ENCODE measurements at regions not wholly inside any gene's neighbourhood (a gene's known extent, or its start where the extent isn't known, plus 50 kb on each side); places are given as distances from the start of the nearest gene placed in this dataset.
A peak's percentile ranks its signal among the peaks of the same experiment; 100 is the strongest.

DNA sequence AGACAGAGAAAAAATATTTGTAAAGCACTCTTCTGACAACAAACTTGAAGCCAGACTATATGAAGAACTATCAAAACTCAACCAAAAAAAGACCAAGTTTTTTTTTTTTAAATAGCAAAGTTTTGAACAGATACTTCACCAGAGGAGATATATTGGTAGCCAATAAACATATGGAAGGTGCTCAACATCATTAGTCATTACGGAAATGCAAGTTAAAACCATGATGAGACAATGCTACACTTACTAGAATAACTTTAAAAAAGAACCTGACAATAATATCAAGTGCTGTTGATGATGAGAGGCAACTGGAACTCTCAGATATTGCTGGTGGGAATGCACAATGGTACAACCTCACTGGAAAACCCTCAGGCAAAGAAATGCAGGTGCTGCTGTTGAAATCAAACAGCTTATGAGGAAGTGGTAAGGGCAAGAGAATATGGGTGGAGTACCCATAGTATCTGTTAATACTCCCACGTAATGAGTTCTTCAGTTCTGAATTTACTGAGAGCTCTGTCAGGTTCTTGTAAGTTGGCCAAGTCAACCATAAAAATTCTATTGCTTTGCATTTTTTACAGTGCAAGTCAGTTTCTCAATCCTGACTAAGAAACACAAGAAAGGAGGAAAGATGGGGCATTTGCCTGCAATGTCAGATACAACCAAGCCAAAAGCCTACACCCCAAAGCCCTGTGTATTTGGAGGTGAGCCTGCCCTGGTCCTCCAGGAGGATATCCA lies 87.3 kb upstream of the GNAQ start:
- TF ChIP-seq, protein P1, sequence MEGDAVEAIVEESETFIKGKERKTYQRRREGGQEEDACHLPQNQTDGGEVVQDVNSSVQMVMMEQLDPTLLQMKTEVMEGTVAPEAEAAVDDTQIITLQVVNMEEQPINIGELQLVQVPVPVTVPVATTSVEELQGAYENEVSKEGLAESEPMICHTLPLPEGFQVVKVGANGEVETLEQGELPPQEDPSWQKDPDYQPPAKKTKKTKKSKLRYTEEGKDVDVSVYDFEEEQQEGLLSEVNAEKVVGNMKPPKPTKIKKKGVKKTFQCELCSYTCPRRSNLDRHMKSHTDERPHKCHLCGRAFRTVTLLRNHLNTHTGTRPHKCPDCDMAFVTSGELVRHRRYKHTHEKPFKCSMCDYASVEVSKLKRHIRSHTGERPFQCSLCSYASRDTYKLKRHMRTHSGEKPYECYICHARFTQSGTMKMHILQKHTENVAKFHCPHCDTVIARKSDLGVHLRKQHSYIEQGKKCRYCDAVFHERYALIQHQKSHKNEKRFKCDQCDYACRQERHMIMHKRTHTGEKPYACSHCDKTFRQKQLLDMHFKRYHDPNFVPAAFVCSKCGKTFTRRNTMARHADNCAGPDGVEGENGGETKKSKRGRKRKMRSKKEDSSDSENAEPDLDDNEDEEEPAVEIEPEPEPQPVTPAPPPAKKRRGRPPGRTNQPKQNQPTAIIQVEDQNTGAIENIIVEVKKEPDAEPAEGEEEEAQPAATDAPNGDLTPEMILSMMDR (IDR thresholded peaks at IDR 0.05; ENCODE audit: poor library complexity, severe bottlenecking), result no peak
- no peaks in the 10 kb centered on the region for H3K36me3 ChIP-seq (ENCODE audit: low read depth)
- DNase-seq (ENCODE audit: low spot score) (no peak), ATAC-seq (ENCODE audit: low read depth) (peak; percentile 88)
- no peaks in the 10 kb centered on the region for H3K9me3 ChIP-seq (ENCODE audit: severe bottlenecking)
- H3K4me3 ChIP-seq (ENCODE audit: severe bottlenecking), result no peak overlapping the region
- no peaks in the 10 kb centered on the region for H3K27me3 ChIP-seq (ENCODE audit: insufficient read depth, poor library complexity, severe bottlenecking)
- H3K27ac ChIP-seq (ENCODE audit: poor library complexity, severe bottlenecking), result peak overlapping the region; percentile 55
- H3K4me1 ChIP-seq (ENCODE audit: insufficient read depth, poor library complexity, severe bottlenecking), result peaks cover 4% of the 10 kb centered on the region

DNA sequence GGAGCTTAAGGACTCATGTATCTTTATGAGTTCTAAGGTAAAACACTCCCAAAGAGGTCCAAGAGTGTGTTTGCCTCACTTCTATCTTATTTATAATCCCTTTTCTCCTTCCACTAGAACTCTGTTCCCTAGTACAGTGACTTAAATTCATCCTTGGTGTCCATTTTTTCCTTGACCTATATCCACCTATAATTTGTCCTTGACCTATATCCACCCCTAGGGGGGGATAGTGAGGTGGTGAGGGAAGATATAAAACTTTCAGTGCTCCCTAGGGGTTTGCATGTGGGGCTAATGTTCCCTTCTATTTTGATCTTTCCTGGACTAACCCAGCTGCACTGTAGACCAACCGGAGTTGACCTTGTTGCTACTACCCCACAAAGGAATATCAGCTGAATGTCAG lies 83.5 kb upstream of the GNAQ start:
- DNase-seq (ENCODE audit: low spot score), result no peak
- ATAC-seq (ENCODE audit: low read depth), result no peak

DNA sequence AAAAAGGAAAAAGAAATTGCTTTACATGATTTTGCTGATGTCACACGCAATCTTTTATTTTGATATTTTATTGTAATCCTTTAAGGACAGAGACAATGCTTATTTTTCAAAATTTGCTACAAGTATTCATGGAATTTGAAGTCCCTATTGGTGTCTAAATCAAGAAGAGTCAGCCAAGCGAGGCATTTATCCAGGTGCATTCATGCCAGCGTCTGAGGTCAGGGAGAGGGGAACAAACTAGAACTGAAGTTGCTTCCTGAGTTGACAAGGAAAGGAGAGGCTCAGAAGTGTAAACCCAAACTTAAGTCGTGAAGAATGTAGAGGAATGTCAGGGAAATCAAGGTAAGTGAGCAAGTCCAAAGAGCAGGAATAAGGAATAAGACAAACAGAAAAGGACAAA lies 83.0 kb upstream of the GNAQ start:
- TF ChIP-seq, protein P1 (IDR thresholded peaks at IDR 0.05; ENCODE audit: poor library complexity, severe bottlenecking), result no peak
- H3K27ac ChIP-seq (ENCODE audit: poor library complexity, severe bottlenecking), result no peak overlapping the region
- no peak overlapping the region for H3K4me3 ChIP-seq (ENCODE audit: severe bottlenecking)
- H3K4me1 ChIP-seq (ENCODE audit: insufficient read depth, poor library complexity, severe bottlenecking), result peaks cover 4% of the 10 kb centered on the region
- ATAC-seq (ENCODE audit: low read depth) (no peak), DNase-seq (ENCODE audit: low spot score) (no peak)
- H3K27me3 ChIP-seq (ENCODE audit: insufficient read depth, poor library complexity, severe bottlenecking), result no peaks in the 10 kb centered on the region
- no peaks in the 10 kb centered on the region for H3K36me3 ChIP-seq (ENCODE audit: low read depth)
- H3K9me3 ChIP-seq (ENCODE audit: severe bottlenecking), result no peaks in the 10 kb centered on the region

More for the DNA sequence above, 83.5 kb upstream of the GNAQ start:
- H3K9me3 ChIP-seq (ENCODE audit: severe bottlenecking), result no peaks in the 10 kb centered on the region
- no peaks in the 10 kb centered on the region for H3K36me3 ChIP-seq (ENCODE audit: low read depth)
- H3K4me3 ChIP-seq (ENCODE audit: severe bottlenecking), result no peak overlapping the region
- H3K4me1 ChIP-seq (ENCODE audit: insufficient read depth, poor library complexity, severe bottlenecking), result peaks cover 4% of the 10 kb centered on the region
- H3K27ac ChIP-seq (ENCODE audit: poor library complexity, severe bottlenecking), result no peak overlapping the region
- H3K27me3 ChIP-seq (ENCODE audit: insufficient read depth, poor library complexity, severe bottlenecking), result no peaks in the 10 kb centered on the region
- TF ChIP-seq, protein P1 (IDR thresholded peaks at IDR 0.05; ENCODE audit: poor library complexity, severe bottlenecking), result peak; percentile 20

DNA sequence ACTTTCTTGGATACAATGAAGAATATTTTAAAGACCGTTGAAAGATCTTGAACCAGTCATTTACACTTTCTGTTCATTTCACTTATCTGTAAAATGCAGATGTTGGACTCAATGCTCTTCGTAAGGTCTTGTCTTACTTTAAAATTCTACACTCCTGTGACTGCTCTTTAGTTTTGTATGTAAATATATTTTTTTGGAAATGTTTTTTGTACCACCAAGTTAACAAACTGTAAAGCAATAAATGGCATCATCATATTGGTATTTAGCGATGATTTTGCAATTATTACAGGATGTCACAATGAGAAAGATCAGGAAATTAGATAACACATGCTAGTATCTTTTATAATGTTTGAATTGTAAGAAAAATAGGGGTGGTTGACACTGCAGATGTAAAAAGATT lies 80.8 kb upstream of the GNAQ start:
- Histone ChIP-seq H3K9me3 (ENCODE audit: severe bottlenecking) (no peaks in the 10 kb centered on the region), H3K27ac (ENCODE audit: poor library complexity, severe bottlenecking) (no peak overlapping the region), H3K36me3 (ENCODE audit: low read depth) (no peaks in the 10 kb centered on the region), H3K4me3 (ENCODE audit: severe bottlenecking) (no peak overlapping the region), H3K27me3 (ENCODE audit: insufficient read depth, poor library complexity, severe bottlenecking) (no peaks in the 10 kb centered on the region), H3K4me1 (ENCODE audit: insufficient read depth, poor library complexity, severe bottlenecking) (no peaks in the 10 kb centered on the region)
- no peak for ATAC-seq (ENCODE audit: low read depth)
- no peak for DNase-seq (ENCODE audit: low spot score)
- TF ChIP-seq, protein P1 (IDR thresholded peaks at IDR 0.05; ENCODE audit: poor library complexity, severe bottlenecking), result no peak

DNA sequence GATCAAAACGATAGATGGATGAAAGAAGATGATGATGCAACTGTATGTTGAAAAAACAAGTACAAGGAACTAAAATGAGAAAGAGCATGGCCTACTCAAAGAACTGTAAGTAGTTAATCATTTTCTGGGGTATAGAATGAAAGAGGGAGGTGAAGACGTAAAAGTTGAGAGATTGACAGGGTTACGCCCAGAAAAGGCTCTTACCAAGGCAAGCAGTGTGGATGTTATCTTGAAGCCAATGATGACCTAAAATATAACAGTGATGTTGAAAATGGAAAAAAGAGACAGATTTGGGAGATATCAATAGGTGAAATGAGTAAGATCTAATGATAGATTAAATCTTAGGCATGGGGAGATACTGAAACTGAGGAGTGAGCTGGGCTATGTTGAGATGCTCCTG lies 80.4 kb upstream of the GNAQ start:
- Histone ChIP-seq H3K27ac (ENCODE audit: poor library complexity, severe bottlenecking) (no peak overlapping the region), H3K4me3 (ENCODE audit: severe bottlenecking) (no peak overlapping the region), H3K36me3 (ENCODE audit: low read depth) (no peaks in the 10 kb centered on the region), H3K27me3 (ENCODE audit: insufficient read depth, poor library complexity, severe bottlenecking) (no peaks in the 10 kb centered on the region), H3K4me1 (ENCODE audit: insufficient read depth, poor library complexity, severe bottlenecking) (no peaks in the 10 kb centered on the region), H3K9me3 (ENCODE audit: severe bottlenecking) (no peaks in the 10 kb centered on the region)
- TF ChIP-seq, protein P1 (IDR thresholded peaks at IDR 0.05; ENCODE audit: poor library complexity, severe bottlenecking), result no peak
- DNase-seq (ENCODE audit: low spot score), result no peak
- no peak for ATAC-seq (ENCODE audit: low read depth)

All from RWPE2 (cell line).